IPS-18a (cell line): ENCODE measurements at regions not wholly inside any gene's neighbourhood (a gene's known extent, or its start where the extent isn't known, plus 50 kb on each side); places are given as distances from the start of the nearest gene placed in this dataset.

Experiments
- H3K27ac ChIP-seq: one replicate; pipeline ENCODE4 v1.5.1; 2013; ENCODE audit warnings: low read length
- H3K27me3 ChIP-seq: one replicate; pipeline ENCODE4 v1.6.1; 2013; ENCODE audit warnings: mild to moderate bottlenecking, low read length; ENCODE audit not compliant: control insufficient read depth, insufficient read depth
- H3K36me3 ChIP-seq: one replicate; pipeline ENCODE4 v1.6.1; 2013; ENCODE audit warnings: low read depth, low read length; ENCODE audit not compliant: control insufficient read depth
- H3K4me1 ChIP-seq: one replicate; pipeline ENCODE4 v1.6.1; 2013; ENCODE audit warnings: low read depth, low read length; ENCODE audit not compliant: control insufficient read depth
- H3K4me3 ChIP-seq: one replicate; pipeline ENCODE4 v1.5.1; 2013; ENCODE audit warnings: low read length
- H3K9ac ChIP-seq: one replicate; pipeline ENCODE4 v1.6.1; 2013; ENCODE audit warnings: mild to moderate bottlenecking, low read length, moderate library complexity
- H3K9me3 ChIP-seq: one replicate; pipeline ENCODE4 v1.6.1; 2013; ENCODE audit warnings: low read depth, low read length; ENCODE audit not compliant: control insufficient read depth

DNA sequence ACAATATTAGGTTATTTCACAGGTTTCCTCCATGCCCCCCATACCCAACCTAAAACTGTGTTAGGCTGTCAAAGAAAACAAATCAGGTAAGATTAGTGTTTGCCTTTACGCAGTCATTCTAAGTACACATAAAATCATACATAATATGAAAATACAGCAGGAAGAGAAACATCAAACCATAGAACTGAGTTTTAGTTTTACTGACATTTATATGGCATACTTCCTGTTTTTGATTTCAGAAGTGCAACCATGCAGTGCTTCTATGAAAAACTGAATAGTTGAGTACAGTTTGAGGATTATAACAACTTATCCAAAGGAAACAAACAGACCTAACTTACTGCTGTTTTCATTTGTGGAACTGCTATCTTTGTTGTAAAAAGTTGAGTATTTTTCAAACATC is 91.3 kb downstream of the KCNRG start:
- Histone ChIP-seq H3K36me3 (no peaks in the 10 kb centered on the region), H3K9ac (no peak overlapping the region), H3K27ac (no peak overlapping the region)

GRCh38 chr13:50107205-50107604 is 92.0 kb downstream of the KCNRG start:
- Histone ChIP-seq H3K4me1 (peaks cover 29% of the 10 kb centered on the region), H3K27me3 (no peaks in the 10 kb centered on the region), H3K9ac (no peak overlapping the region), H3K36me3 (no peaks in the 10 kb centered on the region), H3K27ac (no peak overlapping the region), H3K9me3 (no peaks in the 10 kb centered on the region), H3K4me3 (no peak overlapping the region)

More for the DNA sequence above, 91.3 kb downstream of the KCNRG start:
- no peaks in the 10 kb centered on the region for H3K27me3 ChIP-seq
- peaks cover 29% of the 10 kb centered on the region for H3K4me1 ChIP-seq
- no peaks in the 10 kb centered on the region for H3K9me3 ChIP-seq
- no peak overlapping the region for H3K4me3 ChIP-seq

GRCh38 chr13:50114961-50115360 is 99.7 kb downstream of the KCNRG start:
- H3K27ac ChIP-seq: no peak overlapping the region
- no peak overlapping the region for H3K4me3 ChIP-seq
- no peaks in the 10 kb centered on the region for H3K4me1 ChIP-seq
- H3K9me3 ChIP-seq: no peaks in the 10 kb centered on the region
- no peak overlapping the region for H3K9ac ChIP-seq
- peaks cover 6% of the 10 kb centered on the region for H3K27me3 ChIP-seq
- no peaks in the 10 kb centered on the region for H3K36me3 ChIP-seq

GRCh38 chr13:50115695-50116094 is 100.5 kb downstream of the KCNRG start:
- Histone ChIP-seq H3K9me3 (no peaks in the 10 kb centered on the region), H3K4me3 (no peak overlapping the region), H3K36me3 (no peaks in the 10 kb centered on the region), H3K27me3 (peaks cover 13% of the 10 kb centered on the region), H3K27ac (no peak overlapping the region), H3K4me1 (no peaks in the 10 kb centered on the region), H3K9ac (no peak overlapping the region)

DNA sequence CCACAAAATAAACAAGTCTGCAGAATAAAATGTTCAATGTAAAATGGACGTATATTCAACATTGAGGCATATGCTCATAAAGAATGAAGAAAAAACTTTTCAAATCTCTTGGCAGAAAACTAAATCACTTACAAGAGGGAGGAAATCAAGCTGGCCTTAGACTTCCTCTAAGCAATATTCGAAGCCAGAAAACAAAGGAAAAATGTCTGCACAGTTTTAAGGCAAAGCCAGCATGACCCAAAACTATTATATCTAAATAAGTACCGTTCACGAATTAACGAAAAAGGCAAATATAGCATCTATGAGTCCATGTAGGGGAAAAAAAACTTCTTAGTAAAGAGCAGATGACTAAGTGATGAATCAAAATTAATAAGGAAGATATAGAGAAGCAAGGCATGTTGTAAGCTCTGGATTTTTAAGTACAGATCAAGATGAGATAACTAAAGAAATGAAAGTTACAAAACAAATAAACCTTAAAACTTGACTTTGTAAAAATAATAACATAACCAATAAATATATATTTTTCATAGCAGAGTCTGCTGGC is 101.3 kb downstream of the KCNRG start:
- no peak overlapping the region for H3K9ac ChIP-seq
- H3K4me3 ChIP-seq: no peak overlapping the region
- no peak overlapping the region for H3K27ac ChIP-seq
- peaks cover under 1% of the 10 kb centered on the region for H3K4me1 ChIP-seq
- H3K27me3 ChIP-seq: peaks cover 21% of the 10 kb centered on the region
- no peaks in the 10 kb centered on the region for H3K9me3 ChIP-seq
- no peaks in the 10 kb centered on the region for H3K36me3 ChIP-seq

GRCh38 chr13:50119591-50119990 is 104.3 kb downstream of the KCNRG start:
- H3K4me1 ChIP-seq: peaks cover 13% of the 10 kb centered on the region
- no peak overlapping the region for H3K4me3 ChIP-seq
- H3K9ac ChIP-seq: no peak overlapping the region
- no peak overlapping the region for H3K27ac ChIP-seq
- peaks cover 44% of the 10 kb centered on the region for H3K27me3 ChIP-seq
- H3K36me3 ChIP-seq: no peaks in the 10 kb centered on the region
- no peaks in the 10 kb centered on the region for H3K9me3 ChIP-seq

DNA sequence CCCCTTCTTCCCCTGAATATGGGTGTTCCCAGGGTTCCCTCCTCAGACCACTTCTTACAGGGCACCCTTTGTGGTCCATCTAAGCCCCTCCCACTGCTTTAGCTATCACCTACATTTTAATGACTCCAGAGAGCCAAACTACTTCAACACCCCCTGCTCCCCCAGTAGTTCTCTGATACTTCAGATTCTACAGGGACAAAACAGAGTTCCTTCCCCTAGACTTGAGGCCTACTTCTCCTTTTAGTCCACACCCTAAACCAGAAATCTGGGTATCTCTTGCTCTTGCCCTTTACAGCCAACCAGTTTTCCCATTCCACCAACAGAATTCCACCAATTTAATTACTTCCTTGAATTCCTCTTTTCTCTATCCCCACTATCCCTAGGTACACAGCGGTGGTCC is 107.2 kb downstream of the KCNRG start:
- peaks cover 26% of the 10 kb centered on the region for H3K4me1 ChIP-seq
- peaks cover 63% of the 10 kb centered on the region for H3K27me3 ChIP-seq
- no peaks in the 10 kb centered on the region for H3K36me3 ChIP-seq
- no peaks in the 10 kb centered on the region for H3K9me3 ChIP-seq
- H3K4me3 ChIP-seq: no peak overlapping the region
- no peak overlapping the region for H3K27ac ChIP-seq
- no peak overlapping the region for H3K9ac ChIP-seq

DNA sequence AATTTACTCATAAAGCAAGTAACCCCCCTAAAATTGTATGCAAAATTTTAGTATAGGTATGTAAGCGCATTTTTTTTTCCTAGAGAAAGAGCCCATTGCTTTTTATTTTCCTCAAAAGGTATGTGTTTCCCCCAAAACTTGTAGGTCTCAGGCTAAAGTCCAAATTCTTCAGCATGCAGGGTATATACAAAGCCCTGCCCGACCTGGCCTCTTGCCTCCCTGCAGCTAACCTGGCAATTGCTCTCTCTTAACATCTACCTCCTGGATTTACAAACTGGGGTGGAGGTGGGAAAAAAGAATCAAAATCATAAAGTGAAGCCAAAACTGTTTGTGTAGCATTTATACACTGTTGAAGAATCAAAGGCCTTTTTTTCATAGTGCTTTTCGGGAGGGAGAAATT is 107.8 kb downstream of the KCNRG start:
- Histone ChIP-seq H3K27me3 (peaks cover 68% of the 10 kb centered on the region), H3K27ac (no peak overlapping the region), H3K4me1 (peaks cover 26% of the 10 kb centered on the region), H3K9me3 (no peaks in the 10 kb centered on the region), H3K4me3 (peak overlapping the region; percentile 82), H3K9ac (no peak overlapping the region), H3K36me3 (no peaks in the 10 kb centered on the region)

- no peaks in the 10 kb centered on the region for H3K9me3 ChIP-seq
- peaks cover 73% of the 10 kb centered on the region for H3K27me3 ChIP-seq
- peaks cover 31% of the 10 kb centered on the region for H3K4me1 ChIP-seq
- H3K36me3 ChIP-seq: no peaks in the 10 kb centered on the region
- no peak overlapping the region for H3K27ac ChIP-seq
- peak overlapping the region; percentile 82 for H3K4me3 ChIP-seq
- peak overlapping the region; percentile 16 for H3K9ac ChIP-seq
Measured at GRCh38 chr13:50123515-50123861, 108.2 kb downstream of the KCNRG start.

DNA sequence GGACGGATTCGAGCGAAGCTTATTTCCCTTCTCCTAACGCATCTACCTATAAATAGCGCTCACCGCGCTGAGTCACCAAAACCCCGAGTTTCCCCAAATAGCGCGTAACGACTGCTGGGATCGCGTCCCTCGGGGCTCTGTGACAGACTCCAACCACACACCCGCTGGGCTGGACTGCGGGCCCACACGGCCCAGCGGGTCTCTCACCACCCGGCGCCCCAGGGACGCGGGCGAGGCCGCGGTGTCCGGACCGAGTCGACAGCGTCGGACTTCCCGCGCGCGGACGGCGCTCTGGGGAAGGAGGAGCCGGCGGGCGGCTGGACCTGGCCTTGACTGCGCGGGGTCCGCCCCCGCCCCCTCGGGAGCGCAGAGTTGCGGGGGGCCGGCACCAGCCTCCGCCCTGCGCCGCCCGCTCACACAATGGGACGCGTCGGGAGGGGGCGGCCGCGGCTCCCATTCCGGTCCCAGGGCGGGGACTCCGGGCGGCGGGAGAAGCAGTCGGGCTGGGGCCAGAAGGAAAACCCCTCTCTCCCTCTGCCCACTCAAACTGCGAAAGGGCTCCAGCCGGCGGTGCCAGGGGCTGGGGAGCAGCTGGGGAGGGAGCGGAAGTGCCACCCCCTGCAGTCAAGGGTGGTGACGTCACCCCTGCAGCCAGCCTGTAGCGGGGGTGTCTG is 108.8 kb downstream of the KCNRG start:
- Histone ChIP-seq H3K27me3 (peaks cover 78% of the 10 kb centered on the region), H3K9ac (peak overlapping the region; percentile 16), H3K27ac (no peak overlapping the region), H3K9me3 (no peaks in the 10 kb centered on the region), H3K4me1 (peaks cover 35% of the 10 kb centered on the region), H3K4me3 (peak overlapping the region; percentile 82), H3K36me3 (no peaks in the 10 kb centered on the region)

DNA sequence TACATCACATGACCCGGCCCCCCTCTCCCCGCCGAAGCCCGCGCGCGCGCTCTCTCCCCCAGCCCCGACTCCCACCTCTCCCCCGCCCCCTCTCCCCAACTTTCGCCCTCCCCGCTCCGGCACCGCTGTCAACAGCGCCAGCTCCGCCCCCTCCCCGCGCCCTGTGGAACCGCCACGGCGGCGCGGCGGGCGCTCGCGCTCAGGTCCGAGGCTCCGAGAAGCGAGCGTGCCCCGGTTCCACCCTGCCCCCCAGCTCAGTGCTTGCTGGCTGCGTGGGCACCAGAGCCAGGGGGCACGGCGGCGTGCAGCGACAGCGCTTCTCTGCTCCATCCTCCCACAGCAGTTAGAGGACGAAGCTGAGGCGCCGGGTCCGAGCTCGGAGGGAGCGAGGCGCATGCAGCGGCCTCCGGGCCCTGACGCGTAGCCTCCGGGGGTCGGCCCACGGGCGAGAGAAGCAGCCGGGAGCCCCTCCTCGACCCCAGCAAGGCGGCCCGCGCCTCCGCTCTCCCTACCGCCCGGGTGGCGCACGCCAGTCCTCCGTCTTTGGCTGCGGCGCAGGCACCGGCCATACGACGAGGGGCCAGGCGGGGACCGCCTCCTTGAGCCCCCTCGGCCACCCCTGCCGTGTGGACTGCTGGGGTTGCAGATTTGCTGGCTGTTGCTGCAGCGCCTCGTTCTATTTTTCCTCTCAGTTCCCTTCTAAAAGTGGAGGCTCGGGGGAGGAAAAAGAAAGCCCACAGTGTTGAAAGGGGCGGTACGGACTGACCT is 109.5 kb downstream of the KCNRG start:
- H3K4me1 ChIP-seq: peaks cover 42% of the 10 kb centered on the region
- peak overlapping the region; percentile 82 for H3K4me3 ChIP-seq
- no peak overlapping the region for H3K27ac ChIP-seq
- no peaks in the 10 kb centered on the region for H3K36me3 ChIP-seq
- peak overlapping the region; percentile 29 for H3K9ac ChIP-seq
- no peaks in the 10 kb centered on the region for H3K9me3 ChIP-seq
- H3K27me3 ChIP-seq: peaks cover 82% of the 10 kb centered on the region

GRCh38 chr13:50125304-50125553 is 110.0 kb downstream of the KCNRG start:
- H3K27ac ChIP-seq: no peak overlapping the region
- no peaks in the 10 kb centered on the region for H3K9me3 ChIP-seq
- H3K4me1 ChIP-seq: peaks cover 42% of the 10 kb centered on the region
- H3K9ac ChIP-seq: peak overlapping the region; percentile 29
- H3K27me3 ChIP-seq: peaks cover 82% of the 10 kb centered on the region
- H3K4me3 ChIP-seq: peak overlapping the region; percentile 82
- H3K36me3 ChIP-seq: no peaks in the 10 kb centered on the region
